GM18507 (cell line): ENCODE measurements at regions not wholly inside any gene's neighbourhood (a gene's known extent, or its start where the extent isn't known, plus 50 kb on each side); places are given as distances from the start of the nearest gene placed in this dataset.

ENCODE experiments used
- DNase-seq: peaks from one replicate; pipeline ENCODE4 v3.0.0; 2011; ENCODE audit warnings: low read depth; ENCODE audit not compliant: insufficient read length; ENCODE audit errors: extremely low spot score
- FAIRE-seq: peaks from 2 replicates; lab custom pipeline; 2011; peaks lifted over from hg19 to GRCh38; lab: Jason Lieb, UNC

GRCh38 chr18:78138983-78139496 is 840.6 kb upstream of the SALL3 start:
- FAIRE-seq (no peak), DNase-seq (no peak)

- no peak for DNase-seq
- no peak for FAIRE-seq
Measured at GRCh38 chr18:78140294-78140693, 839.3 kb upstream of the SALL3 start.

GRCh38 chr18:78144669-78145068 is 834.9 kb upstream of the SALL3 start:
- no peak for DNase-seq
- FAIRE-seq, result no peak

GRCh38 chr18:78145096-78145495 is 834.5 kb upstream of the SALL3 start:
- FAIRE-seq, result no peak
- no peak for DNase-seq

- no peak for DNase-seq
- FAIRE-seq, result no peak
Measured at GRCh38 chr18:78146136-78147085, 833.2 kb upstream of the SALL3 start.

GRCh38 chr18:78150590-78150989 is 829.0 kb upstream of the SALL3 start:
- FAIRE-seq (no peak), DNase-seq (no peak)

GRCh38 chr18:78151234-78151633 is 828.4 kb upstream of the SALL3 start:
- no peak for DNase-seq
- no peak for FAIRE-seq

- DNase-seq (no peak), FAIRE-seq (no peak)
Measured at GRCh38 chr18:78151948-78152725, 827.5 kb upstream of the SALL3 start.

GRCh38 chr18:78153362-78153761 is 826.3 kb upstream of the SALL3 start:
- DNase-seq, result no peak
- FAIRE-seq, result no peak

- FAIRE-seq, result no peak
- DNase-seq, result no peak
Measured at GRCh38 chr18:78154444-78154843, 825.2 kb upstream of the SALL3 start.

GRCh38 chr18:78154853-78155252 is 824.8 kb upstream of the SALL3 start:
- no peak for DNase-seq
- FAIRE-seq, result no peak

GRCh38 chr18:78156466-78156865 is 823.2 kb upstream of the SALL3 start:
- DNase-seq (no peak), FAIRE-seq (no peak)

- DNase-seq (no peak), FAIRE-seq (no peak)
Measured at GRCh38 chr18:78158943-78159342, 820.7 kb upstream of the SALL3 start.

- FAIRE-seq, result no peak
Measured at GRCh38 chr18:78159397-78159796, 820.2 kb upstream of the SALL3 start.

GRCh38 chr18:78160961-78161656 is 818.5 kb upstream of the SALL3 start:
- FAIRE-seq (no peak), DNase-seq (no peak)

More at GRCh38 chr18:78159397-78159796, 820.2 kb upstream of the SALL3 start:
- DNase-seq, result no peak

- DNase-seq (no peak), FAIRE-seq (no peak)
Measured at GRCh38 chr18:78165525-78165924, 814.1 kb upstream of the SALL3 start.

GRCh38 chr18:78168526-78168925 is 811.1 kb upstream of the SALL3 start:
- DNase-seq (no peak), FAIRE-seq (no peak)

- FAIRE-seq, result no peak
- DNase-seq, result no peak
Measured at GRCh38 chr18:78169174-78169864, 810.3 kb upstream of the SALL3 start.

- DNase-seq (no peak), FAIRE-seq (no peak)
Measured at GRCh38 chr18:78171954-78172353, 807.7 kb upstream of the SALL3 start.
